ENCODE measurements at regions not wholly inside any gene's neighbourhood (a gene's known extent, or its start where the extent isn't known, plus 50 kb on each side); places are given as distances from the start of the nearest gene placed in this dataset.

GRCh38 chr1:101309334-101310311, 72.8 kb downstream of the S1PR1 start:
- TF ChIP-seq CTCF (IDR thresholded peaks at IDR 0.05) = no peak
- TF ChIP-seq POLR2A (IDR thresholded peaks at IDR 0.05) = no peak

All from lower leg skin (tissue), 3 donors.